ENCODE measurements at regions not wholly inside any gene's neighbourhood (a gene's known extent, or its start where the extent isn't known, plus 50 kb on each side); places are given as distances from the start of the nearest gene placed in this dataset.

- DNase-seq, result no peak
Observed at GRCh38 chr2:175553910-175554309, 372.4 kb upstream of the ATP5MC3 start.

DNA sequence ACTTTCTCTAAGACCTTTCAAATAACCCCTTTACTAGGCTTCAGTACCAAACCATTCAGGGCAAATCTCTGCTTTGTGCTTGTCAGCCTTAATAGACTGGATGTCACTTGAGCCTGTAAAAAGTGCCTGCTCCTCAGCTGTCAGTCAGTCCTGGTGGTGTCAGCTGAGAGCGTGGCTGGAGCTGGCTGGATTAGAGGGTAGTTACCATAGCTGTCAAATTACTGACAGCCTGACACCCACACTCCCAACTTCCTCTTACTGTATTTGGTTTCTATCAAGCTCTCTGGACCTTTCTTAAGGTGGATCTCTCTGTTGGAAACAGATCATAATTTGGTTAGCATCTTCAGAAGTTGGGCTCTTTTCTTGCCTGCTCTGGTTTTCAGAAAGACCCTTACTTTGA is 371.4 kb upstream of the ATP5MC3 start:
- DNase-seq, result no peak

GRCh38 chr2:175540421-175540820 is 358.9 kb upstream of the ATP5MC3 start:
- no peak for DNase-seq

DNA sequence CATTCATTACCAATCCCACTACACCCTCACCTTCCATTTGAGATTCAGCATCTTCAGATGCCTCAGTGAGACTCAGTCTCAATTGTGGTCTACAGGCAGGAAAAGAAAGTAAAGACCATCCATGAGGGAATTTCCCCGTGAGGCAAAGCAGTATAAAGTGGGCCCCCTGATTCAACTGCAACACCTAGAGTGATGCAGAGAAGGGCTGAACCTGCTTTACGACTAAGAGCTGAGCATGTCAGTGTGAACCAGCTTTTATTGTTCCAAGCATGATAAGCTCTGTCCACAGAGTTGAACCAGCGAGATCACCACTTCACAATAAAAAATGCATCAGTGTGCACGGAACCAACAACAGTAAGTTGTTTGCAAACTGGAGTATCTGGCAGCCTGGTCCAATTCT is 357.6 kb upstream of the ATP5MC3 start:
- DNase-seq, result no peak

GRCh38 chr2:175536059-175536458 is 354.5 kb upstream of the ATP5MC3 start:
- no peak for DNase-seq

- no peak for DNase-seq
Observed at GRCh38 chr2:175535631-175536030, 354.1 kb upstream of the ATP5MC3 start.

- DNase-seq, result no peak
Observed at GRCh38 chr2:175525975-175526374, 344.5 kb upstream of the ATP5MC3 start.

DNA sequence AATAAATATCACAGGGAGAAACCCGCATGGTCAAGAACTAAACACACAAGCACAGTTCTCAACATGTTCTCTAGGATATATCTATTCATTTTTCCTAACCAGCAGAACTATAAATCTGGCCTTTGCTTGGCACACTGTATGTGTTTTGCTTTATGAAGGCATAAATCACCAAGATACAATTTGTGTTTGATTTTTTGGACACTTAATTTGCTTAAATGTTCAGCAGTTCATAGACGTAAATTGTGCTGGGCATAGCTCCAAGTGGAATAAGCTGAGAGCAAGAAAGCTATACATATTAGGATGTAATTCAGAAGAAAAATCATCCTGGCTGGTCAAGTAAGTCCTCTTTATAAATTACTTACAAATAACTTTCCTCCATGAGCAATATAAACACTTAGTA is 341.5 kb upstream of the ATP5MC3 start:
- DNase-seq, result no peak

- no peak for DNase-seq
Observed at GRCh38 chr2:175518206-175518605, 336.7 kb upstream of the ATP5MC3 start.

- DNase-seq, result no peak
Observed at GRCh38 chr2:175516555-175516954, 335.0 kb upstream of the ATP5MC3 start.

DNA sequence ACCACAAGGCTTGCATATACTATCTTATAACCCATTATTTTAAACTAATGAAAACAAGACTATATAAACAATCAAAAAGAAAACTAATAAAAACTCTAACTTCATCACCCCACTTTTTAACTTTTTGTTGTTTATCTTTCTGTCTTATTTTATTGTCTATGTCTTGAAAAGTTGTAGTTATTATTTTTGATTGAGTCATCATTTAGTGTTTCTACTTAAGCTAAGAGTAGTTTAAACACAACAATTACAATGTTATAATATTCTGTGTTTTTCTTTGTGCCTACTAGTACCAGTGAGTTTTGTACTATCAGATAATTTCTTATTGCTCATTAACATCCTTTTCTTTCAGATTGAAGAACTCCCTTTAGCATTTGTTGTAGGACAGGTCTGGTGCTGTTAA is 318.7 kb upstream of the ATP5MC3 start:
- no peak for DNase-seq

DNA sequence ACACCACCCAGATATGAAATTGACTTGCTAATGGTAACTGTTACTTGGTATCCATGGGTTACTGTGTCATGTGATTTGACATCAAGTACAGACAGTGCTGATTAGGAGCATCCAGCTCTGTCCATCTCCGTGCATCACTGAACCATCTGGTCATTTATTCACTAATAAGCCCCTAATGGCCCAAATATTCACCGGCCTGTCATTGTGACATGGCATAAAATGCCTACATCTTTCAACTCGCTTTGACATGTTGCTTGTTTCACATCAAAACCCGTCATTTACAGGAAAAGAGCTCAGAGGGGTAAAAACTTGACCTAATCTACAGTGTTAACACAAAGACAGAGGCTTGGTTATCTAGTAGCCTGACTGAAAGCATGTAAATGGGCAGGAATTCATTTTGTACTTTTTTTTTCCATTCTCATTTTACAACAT is 308.9 kb upstream of the ATP5MC3 start:
- no peak for DNase-seq

- DNase-seq, result no peak
Observed at GRCh38 chr2:175478096-175478768, 296.7 kb upstream of the ATP5MC3 start.

DNA sequence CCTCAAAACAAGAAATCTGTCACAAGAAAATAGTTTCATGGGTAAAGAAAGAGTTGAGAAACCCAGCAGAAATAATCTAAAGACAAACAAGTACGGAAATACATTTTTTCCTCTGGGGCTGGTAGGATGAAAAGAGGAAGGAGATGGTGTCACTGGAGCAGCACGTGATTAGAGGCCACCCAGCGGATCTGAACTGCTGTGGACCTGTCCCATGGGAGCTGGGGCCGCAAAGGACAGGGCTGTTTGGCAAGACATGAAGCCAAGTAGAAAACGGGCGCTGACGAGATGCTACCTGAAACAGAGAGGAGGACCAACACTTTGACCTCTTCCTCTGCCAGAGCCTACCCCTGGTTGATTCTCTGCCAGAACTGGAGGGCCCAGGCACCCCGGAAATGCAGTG is 295.4 kb upstream of the ATP5MC3 start:
- no peak for DNase-seq

GRCh38 chr2:175476374-175476773 is 294.9 kb upstream of the ATP5MC3 start:
- DNase-seq, result no peak

DNA sequence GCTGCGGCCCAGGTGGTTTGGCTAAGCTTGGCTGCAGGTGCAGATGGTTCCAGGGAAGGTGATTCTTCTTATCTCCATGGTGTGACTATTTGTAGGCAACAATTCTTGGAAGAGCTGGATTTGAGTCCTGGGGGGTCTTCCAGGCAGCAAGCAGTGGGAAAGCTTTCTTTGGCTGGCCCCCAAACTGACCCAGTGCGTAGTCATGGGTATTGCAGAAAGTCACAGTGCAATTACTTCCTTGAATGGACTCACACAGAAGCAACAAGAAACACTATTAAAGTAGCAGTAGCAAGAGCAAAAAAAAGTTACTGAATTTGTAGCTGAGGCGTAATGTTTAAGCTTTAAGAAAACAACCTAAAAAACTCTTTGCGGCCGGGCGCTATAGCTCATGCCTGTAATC is 293.6 kb upstream of the ATP5MC3 start:
- DNase-seq, result no peak

DNA sequence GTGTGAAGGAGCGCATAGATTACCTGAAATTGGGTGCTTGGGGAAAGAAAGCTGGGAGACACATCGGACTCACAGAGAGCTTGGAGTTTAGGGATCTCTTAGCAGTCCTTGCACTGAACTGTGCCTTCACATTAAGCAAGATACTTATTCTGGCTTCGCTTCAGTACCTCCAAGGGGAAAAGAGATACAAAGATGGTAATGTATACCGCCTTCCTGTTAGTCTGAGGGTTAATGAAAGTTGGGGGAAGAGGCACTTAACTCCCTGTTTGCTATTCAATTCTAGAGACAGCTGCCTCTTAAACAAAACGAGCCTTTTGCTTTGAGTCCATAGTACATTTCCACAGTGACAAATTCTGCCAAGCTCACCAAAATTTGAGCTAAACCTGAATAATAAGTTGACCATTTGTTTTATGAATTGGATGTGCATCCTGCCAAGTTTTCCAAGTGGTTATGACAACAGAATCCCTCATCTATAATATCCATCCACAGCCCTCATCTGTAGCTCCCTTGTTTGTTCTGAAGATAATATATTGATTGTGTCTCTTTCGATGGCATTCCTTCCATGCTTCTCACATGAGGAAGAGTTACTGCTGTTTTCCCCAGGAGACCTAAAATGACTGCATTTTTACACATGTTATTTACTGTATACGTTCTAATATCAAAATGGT is 287.1 kb upstream of the ATP5MC3 start:
- no peak for DNase-seq

DNA sequence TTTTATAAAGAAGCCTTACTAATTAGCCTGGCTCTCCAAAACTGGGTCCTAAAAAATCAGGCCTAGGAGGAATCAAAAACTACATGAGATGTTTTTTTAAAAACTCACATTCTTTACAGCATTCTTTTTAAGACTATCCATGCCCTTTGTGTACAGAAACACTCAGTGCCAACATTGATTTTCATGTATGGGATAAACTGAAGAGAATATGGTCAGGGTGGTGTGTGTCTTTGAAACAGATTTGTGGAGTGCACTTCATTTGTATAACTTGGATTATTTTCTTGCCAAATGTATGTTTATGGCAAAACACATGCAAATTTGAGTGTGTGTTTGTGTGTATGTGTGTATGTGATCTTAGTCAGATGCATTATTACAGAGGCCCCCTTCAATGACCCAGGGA is 283.6 kb upstream of the ATP5MC3 start:
- DNase-seq, result no peak

DNA sequence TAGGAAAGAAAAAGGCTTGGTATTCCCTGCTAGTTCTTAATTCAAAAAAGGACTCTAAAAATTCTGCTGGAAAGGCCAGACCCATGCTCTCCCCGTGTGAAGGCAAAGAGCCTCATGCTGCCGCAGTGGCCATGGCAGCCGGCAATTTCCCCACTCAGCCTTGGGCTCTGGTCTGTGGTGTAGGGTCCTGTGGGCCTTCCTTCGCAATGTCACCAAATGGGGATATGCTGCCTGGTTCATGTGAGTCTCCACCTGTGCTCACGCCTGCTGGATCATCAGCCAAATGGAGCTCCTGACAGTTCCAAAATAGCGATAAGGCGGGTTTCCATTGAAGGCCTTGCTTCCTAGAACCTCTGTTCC is 282.8 kb upstream of the ATP5MC3 start:
- no peak for DNase-seq

GRCh38 chr2:175463589-175464310 is 282.2 kb upstream of the ATP5MC3 start:
- DNase-seq, result no peak

DNA sequence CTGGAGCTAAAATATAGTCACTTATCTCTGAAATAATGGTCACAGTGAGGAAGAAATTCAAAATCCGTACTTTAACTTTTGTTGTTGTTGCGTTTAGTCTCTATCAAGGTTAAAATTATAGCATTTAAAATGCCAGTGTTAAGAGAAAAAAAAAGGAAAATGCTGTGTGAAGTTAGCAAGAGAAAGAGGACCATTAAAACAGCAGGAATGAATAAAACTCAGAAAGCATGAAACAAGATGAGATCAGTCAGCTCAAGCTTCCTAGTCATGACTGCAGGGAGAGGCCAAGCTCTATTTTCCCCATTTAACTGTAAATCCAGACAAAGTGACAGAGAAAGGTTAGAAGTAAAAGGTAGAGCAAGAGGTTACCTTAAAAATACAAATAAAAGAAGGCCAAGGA is 281.7 kb upstream of the ATP5MC3 start:
- DNase-seq, result no peak

DNA sequence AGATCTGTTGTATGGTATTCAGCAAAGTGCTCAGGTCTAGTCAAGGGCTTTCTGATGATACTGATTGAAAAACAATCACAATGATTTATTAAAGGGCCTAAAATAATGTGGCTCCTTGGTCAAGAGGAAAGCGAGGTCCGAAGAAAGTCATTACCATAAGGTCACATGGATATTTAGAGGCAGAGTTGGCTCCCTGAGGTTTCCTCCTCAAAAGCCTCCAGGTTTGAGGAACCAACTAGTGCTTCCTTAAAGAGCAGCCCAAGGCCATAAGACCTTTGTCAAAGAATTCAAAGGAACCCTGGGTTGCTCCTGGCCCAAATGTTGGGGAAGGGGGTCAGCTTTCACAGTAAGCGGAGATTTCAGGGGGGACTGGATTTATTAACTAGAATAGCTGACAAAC is 280.7 kb upstream of the ATP5MC3 start:
- DNase-seq, result no peak

GRCh38 chr2:175461839-175462238 is 280.3 kb upstream of the ATP5MC3 start:
- DNase-seq, result no peak

DNA sequence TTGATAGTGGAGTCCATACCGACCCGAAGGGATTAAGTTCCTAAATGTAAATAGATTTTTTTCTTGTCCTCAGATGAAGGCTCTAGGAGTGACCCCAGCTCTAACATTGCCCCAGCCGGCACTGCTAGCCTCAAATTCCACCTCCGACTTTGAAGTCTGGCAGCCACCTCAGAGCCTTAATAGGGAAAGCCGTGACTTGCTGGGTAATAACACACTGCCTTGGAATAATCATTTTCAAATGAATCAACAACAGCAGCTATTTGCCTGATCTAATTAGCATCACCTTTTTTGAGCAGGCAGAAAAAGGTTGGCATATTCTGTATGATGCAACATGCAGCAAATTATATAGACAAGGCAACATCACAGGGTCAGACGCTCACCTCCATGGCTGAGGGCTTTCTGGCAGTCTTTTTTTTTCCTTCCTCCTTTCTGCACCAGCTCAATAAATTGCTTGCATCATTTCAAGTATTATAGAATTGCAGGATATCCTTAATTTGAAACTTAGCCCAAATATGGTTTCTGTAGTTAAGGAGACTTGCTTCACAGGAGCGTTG is 276.5 kb upstream of the ATP5MC3 start:
- DNase-seq, result no peak
